ENCODE measurements at regions not wholly inside any gene's neighbourhood (a gene's known extent, or its start where the extent isn't known, plus 50 kb on each side); places are given as distances from the start of the nearest gene placed in this dataset.

DNA sequence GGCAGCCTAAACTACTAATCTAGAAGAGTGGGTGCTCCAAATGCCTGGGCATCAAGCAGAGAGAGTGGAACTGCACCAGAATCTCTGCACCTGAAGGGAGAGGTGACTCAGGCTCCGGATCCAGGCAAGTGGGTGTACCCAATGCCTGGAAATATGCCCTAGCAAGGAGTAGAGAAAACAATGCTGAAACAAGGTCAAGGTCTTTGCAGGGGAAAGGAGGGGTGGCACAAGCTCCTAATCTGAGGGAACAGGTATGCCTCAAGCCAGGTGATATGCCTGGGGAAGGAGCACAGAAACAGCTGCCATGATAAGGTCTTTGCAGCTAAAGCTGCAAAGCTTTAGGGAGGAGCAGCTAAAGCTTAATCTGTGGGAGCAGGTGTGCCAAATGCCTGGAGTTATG lies 136.0 kb upstream of the KITLG start:
- TF ChIP-seq POLR2A (IDR thresholded peaks at IDR 0.05), result no peak
- TF ChIP-seq, protein P1, sequence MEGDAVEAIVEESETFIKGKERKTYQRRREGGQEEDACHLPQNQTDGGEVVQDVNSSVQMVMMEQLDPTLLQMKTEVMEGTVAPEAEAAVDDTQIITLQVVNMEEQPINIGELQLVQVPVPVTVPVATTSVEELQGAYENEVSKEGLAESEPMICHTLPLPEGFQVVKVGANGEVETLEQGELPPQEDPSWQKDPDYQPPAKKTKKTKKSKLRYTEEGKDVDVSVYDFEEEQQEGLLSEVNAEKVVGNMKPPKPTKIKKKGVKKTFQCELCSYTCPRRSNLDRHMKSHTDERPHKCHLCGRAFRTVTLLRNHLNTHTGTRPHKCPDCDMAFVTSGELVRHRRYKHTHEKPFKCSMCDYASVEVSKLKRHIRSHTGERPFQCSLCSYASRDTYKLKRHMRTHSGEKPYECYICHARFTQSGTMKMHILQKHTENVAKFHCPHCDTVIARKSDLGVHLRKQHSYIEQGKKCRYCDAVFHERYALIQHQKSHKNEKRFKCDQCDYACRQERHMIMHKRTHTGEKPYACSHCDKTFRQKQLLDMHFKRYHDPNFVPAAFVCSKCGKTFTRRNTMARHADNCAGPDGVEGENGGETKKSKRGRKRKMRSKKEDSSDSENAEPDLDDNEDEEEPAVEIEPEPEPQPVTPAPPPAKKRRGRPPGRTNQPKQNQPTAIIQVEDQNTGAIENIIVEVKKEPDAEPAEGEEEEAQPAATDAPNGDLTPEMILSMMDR (IDR thresholded peaks at IDR 0.05 in 4 of 5, conservative IDR thresholded peaks at IDR 0.05 in 1 of 5), result no peak
